ENCODE measurements at regions not wholly inside any gene's neighbourhood (a gene's known extent, or its start where the extent isn't known, plus 50 kb on each side); places are given as distances from the start of the nearest gene placed in this dataset.
A peak's percentile ranks its signal among the peaks of the same experiment; 100 is the strongest.

- no peaks in the 10 kb centered on the region for H3K36me3 ChIP-seq (ENCODE audit: insufficient read depth, low read length)
Observed at GRCh38 chr4:120355881-120356280, 289.2 kb upstream of the MAD2L1 start.

GRCh38 chr4:120354381-120354780, 287.7 kb upstream of the MAD2L1 start:
- peaks cover 6% of the 10 kb centered on the region for H3K4me1 ChIP-seq (ENCODE audit: insufficient read depth, low read length)
- no peaks in the 10 kb centered on the region for H3K9me3 ChIP-seq (ENCODE audit: low read length)
- H3K4me3 ChIP-seq (ENCODE audit: low read length): no peak overlapping the region
- no peaks in the 10 kb centered on the region for H3K27me3 ChIP-seq (ENCODE audit: insufficient read depth, low read length)
- H2AFZ ChIP-seq (ENCODE audit: low read depth, low read length): no peak overlapping the region
- H3K36me3 ChIP-seq (ENCODE audit: insufficient read depth, low read length): no peaks in the 10 kb centered on the region

More at GRCh38 chr4:120355881-120356280, 289.2 kb upstream of the MAD2L1 start:
- Histone ChIP-seq H3K9me3 (ENCODE audit: low read length) (no peaks in the 10 kb centered on the region), H3K4me3 (ENCODE audit: low read length) (no peak overlapping the region), H2AFZ (ENCODE audit: low read depth, low read length) (no peak overlapping the region), H3K27me3 (ENCODE audit: insufficient read depth, low read length) (no peaks in the 10 kb centered on the region), H3K4me1 (ENCODE audit: insufficient read depth, low read length) (peaks cover 4% of the 10 kb centered on the region)

- H3K9me3 ChIP-seq (ENCODE audit: low read length): no peaks in the 10 kb centered on the region
- no peaks in the 10 kb centered on the region for H3K27me3 ChIP-seq (ENCODE audit: insufficient read depth, low read length)
- H2AFZ ChIP-seq (ENCODE audit: low read depth, low read length): no peak overlapping the region
Observed at GRCh38 chr4:120353235-120353634, 286.6 kb upstream of the MAD2L1 start.

GRCh38 chr4:120352739-120353138, 286.1 kb upstream of the MAD2L1 start:
- Histone ChIP-seq H3K27me3 (ENCODE audit: insufficient read depth, low read length) (no peaks in the 10 kb centered on the region), H3K4me3 (ENCODE audit: low read length) (no peak overlapping the region), H3K36me3 (ENCODE audit: insufficient read depth, low read length) (no peaks in the 10 kb centered on the region), H2AFZ (ENCODE audit: low read depth, low read length) (no peak overlapping the region), H3K9me3 (ENCODE audit: low read length) (no peaks in the 10 kb centered on the region), H3K4me1 (ENCODE audit: insufficient read depth, low read length) (peaks cover 8% of the 10 kb centered on the region)

More at GRCh38 chr4:120353235-120353634, 286.6 kb upstream of the MAD2L1 start:
- Histone ChIP-seq H3K4me3 (ENCODE audit: low read length) (no peak overlapping the region), H3K36me3 (ENCODE audit: insufficient read depth, low read length) (no peaks in the 10 kb centered on the region), H3K4me1 (ENCODE audit: insufficient read depth, low read length) (peaks cover 8% of the 10 kb centered on the region)

GRCh38 chr4:120348948-120349347, 282.3 kb upstream of the MAD2L1 start:
- Histone ChIP-seq H3K9me3 (ENCODE audit: low read length) (no peaks in the 10 kb centered on the region), H3K36me3 (ENCODE audit: insufficient read depth, low read length) (no peaks in the 10 kb centered on the region), H2AFZ (ENCODE audit: low read depth, low read length) (no peak overlapping the region)

GRCh38 chr4:120348521-120348920, 281.9 kb upstream of the MAD2L1 start:
- H3K27me3 ChIP-seq (ENCODE audit: insufficient read depth, low read length): no peaks in the 10 kb centered on the region
- no peaks in the 10 kb centered on the region for H3K36me3 ChIP-seq (ENCODE audit: insufficient read depth, low read length)
- peaks cover 4% of the 10 kb centered on the region for H3K4me1 ChIP-seq (ENCODE audit: insufficient read depth, low read length)
- no peaks in the 10 kb centered on the region for H3K9me3 ChIP-seq (ENCODE audit: low read length)
- H3K4me3 ChIP-seq (ENCODE audit: low read length): no peak overlapping the region
- H2AFZ ChIP-seq (ENCODE audit: low read depth, low read length): no peak overlapping the region

More at GRCh38 chr4:120348948-120349347, 282.3 kb upstream of the MAD2L1 start:
- no peak overlapping the region for H3K4me3 ChIP-seq (ENCODE audit: low read length)
- H3K27me3 ChIP-seq (ENCODE audit: insufficient read depth, low read length): no peaks in the 10 kb centered on the region
- peaks cover 4% of the 10 kb centered on the region for H3K4me1 ChIP-seq (ENCODE audit: insufficient read depth, low read length)

GRCh38 chr4:120331486-120332370, 265.1 kb upstream of the MAD2L1 start:
- Histone ChIP-seq H3K27me3 (ENCODE audit: insufficient read depth, low read length) (no peaks in the 10 kb centered on the region), H3K4me1 (ENCODE audit: insufficient read depth, low read length) (peaks cover 13% of the 10 kb centered on the region), H3K9me3 (ENCODE audit: low read length) (no peaks in the 10 kb centered on the region), H3K4me3 (ENCODE audit: low read length) (no peak overlapping the region), H2AFZ (ENCODE audit: low read depth, low read length) (no peak overlapping the region), H3K36me3 (ENCODE audit: insufficient read depth, low read length) (no peaks in the 10 kb centered on the region)

- no peak overlapping the region for H2AFZ ChIP-seq (ENCODE audit: low read depth, low read length)
- no peaks in the 10 kb centered on the region for H3K9me3 ChIP-seq (ENCODE audit: low read length)
- H3K27me3 ChIP-seq (ENCODE audit: insufficient read depth, low read length): no peaks in the 10 kb centered on the region
- H3K36me3 ChIP-seq (ENCODE audit: insufficient read depth, low read length): no peaks in the 10 kb centered on the region
- peaks cover 13% of the 10 kb centered on the region for H3K4me1 ChIP-seq (ENCODE audit: insufficient read depth, low read length)
- H3K4me3 ChIP-seq (ENCODE audit: low read length): no peak overlapping the region
Observed at GRCh38 chr4:120329386-120329785, 262.7 kb upstream of the MAD2L1 start.

GRCh38 chr4:120327276-120327675, 260.6 kb upstream of the MAD2L1 start:
- Histone ChIP-seq H2AFZ (ENCODE audit: low read depth, low read length) (no peak overlapping the region), H3K4me1 (ENCODE audit: insufficient read depth, low read length) (peaks cover 12% of the 10 kb centered on the region)

GRCh38 chr4:120319046-120319767, 252.6 kb upstream of the MAD2L1 start:
- peak overlapping the region; percentile 36 for H2AFZ ChIP-seq (ENCODE audit: low read depth, low read length)
- no peak overlapping the region for H3K4me3 ChIP-seq (ENCODE audit: low read length)
- H3K4me1 ChIP-seq (ENCODE audit: insufficient read depth, low read length): peaks cover 12% of the 10 kb centered on the region
- no peaks in the 10 kb centered on the region for H3K36me3 ChIP-seq (ENCODE audit: insufficient read depth, low read length)
- H3K27me3 ChIP-seq (ENCODE audit: insufficient read depth, low read length): no peaks in the 10 kb centered on the region
- no peaks in the 10 kb centered on the region for H3K9me3 ChIP-seq (ENCODE audit: low read length)

More at GRCh38 chr4:120327276-120327675, 260.6 kb upstream of the MAD2L1 start:
- no peaks in the 10 kb centered on the region for H3K27me3 ChIP-seq (ENCODE audit: insufficient read depth, low read length)
- no peaks in the 10 kb centered on the region for H3K9me3 ChIP-seq (ENCODE audit: low read length)
- no peak overlapping the region for H3K4me3 ChIP-seq (ENCODE audit: low read length)
- no peaks in the 10 kb centered on the region for H3K36me3 ChIP-seq (ENCODE audit: insufficient read depth, low read length)

GRCh38 chr4:120318196-120318846, 251.7 kb upstream of the MAD2L1 start:
- H3K4me1 ChIP-seq (ENCODE audit: insufficient read depth, low read length): peaks cover 12% of the 10 kb centered on the region
- H3K36me3 ChIP-seq (ENCODE audit: insufficient read depth, low read length): no peaks in the 10 kb centered on the region
- H2AFZ ChIP-seq (ENCODE audit: low read depth, low read length): peak overlapping the region; percentile 16
- H3K4me3 ChIP-seq (ENCODE audit: low read length): no peak overlapping the region
- no peaks in the 10 kb centered on the region for H3K27me3 ChIP-seq (ENCODE audit: insufficient read depth, low read length)
- H3K9me3 ChIP-seq (ENCODE audit: low read length): no peaks in the 10 kb centered on the region

- H3K4me3 ChIP-seq (ENCODE audit: low read length): no peak overlapping the region
- peaks cover 12% of the 10 kb centered on the region for H3K4me1 ChIP-seq (ENCODE audit: insufficient read depth, low read length)
- H3K36me3 ChIP-seq (ENCODE audit: insufficient read depth, low read length): no peaks in the 10 kb centered on the region
- H3K27me3 ChIP-seq (ENCODE audit: insufficient read depth, low read length): no peaks in the 10 kb centered on the region
- no peak overlapping the region for H2AFZ ChIP-seq (ENCODE audit: low read depth, low read length)
- H3K9me3 ChIP-seq (ENCODE audit: low read length): no peaks in the 10 kb centered on the region
Observed at GRCh38 chr4:120317713-120318112, 251.1 kb upstream of the MAD2L1 start.

- peaks cover 12% of the 10 kb centered on the region for H3K4me1 ChIP-seq (ENCODE audit: insufficient read depth, low read length)
Observed at GRCh38 chr4:120316416-120316815, 249.8 kb upstream of the MAD2L1 start.

More at GRCh38 chr4:120316416-120316815, 249.8 kb upstream of the MAD2L1 start:
- Histone ChIP-seq H2AFZ (ENCODE audit: low read depth, low read length) (no peak overlapping the region), H3K4me3 (ENCODE audit: low read length) (no peak overlapping the region), H3K9me3 (ENCODE audit: low read length) (no peaks in the 10 kb centered on the region), H3K36me3 (ENCODE audit: insufficient read depth, low read length) (no peaks in the 10 kb centered on the region), H3K27me3 (ENCODE audit: insufficient read depth, low read length) (no peaks in the 10 kb centered on the region)
